HG03520 (cell line): ENCODE measurements at regions not wholly inside any gene's neighbourhood (a gene's known extent, or its start where the extent isn't known, plus 50 kb on each side); places are given as distances from the start of the nearest gene placed in this dataset.

Experiments
- ATAC-seq: cut with Tn5 transposase; IDR thresholded peaks from one replicate; pipeline ENCODE4 v1.9.1; 2021; ENCODE audit warnings: mild to moderate bottlenecking, moderate library complexity; ENCODE audit not compliant: unreplicated experiment

- ATAC-seq = no peak
These were observed 326.2 kb upstream of the NAV3 start for GRCh38 chr12:77504466-77504865.

DNA sequence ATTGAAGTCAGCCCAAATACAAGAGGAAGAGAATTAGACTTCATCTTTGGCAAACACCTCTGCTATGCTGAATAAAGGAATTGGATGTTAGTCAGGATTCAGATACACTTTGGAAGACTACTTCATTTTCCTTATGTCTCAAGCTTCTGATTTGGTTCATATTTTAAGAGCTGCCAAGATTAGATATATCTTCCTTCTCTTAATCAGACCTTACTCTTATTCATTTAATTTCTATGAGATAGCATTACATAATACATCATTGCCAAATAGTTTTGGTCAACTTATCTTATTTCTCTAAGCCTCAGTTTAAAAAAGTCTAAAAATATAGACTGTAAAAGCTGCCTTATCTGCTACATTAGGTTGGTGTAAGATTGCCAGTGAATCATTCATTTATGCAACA is 330.6 kb upstream of the NAV3 start:
- ATAC-seq = no peak

DNA sequence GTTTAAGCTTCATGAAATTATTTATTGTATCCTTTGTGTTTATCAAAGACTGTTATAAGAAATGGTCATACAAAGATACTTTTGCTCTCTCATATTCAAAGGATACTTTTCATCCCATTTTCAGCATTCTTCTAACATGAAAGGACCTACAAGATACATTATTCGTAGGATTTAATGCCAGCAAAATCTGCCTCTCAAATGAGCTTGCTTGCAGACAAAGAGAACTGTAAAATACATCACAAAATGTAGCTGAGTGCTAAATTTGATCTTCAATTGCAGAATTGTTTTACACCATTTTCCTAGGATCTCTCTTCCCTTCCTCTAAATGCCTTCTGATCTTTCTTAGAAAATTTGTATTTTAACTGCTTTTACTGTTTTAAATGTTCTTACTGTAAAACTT is 333.0 kb upstream of the NAV3 start:
- ATAC-seq = no peak

DNA sequence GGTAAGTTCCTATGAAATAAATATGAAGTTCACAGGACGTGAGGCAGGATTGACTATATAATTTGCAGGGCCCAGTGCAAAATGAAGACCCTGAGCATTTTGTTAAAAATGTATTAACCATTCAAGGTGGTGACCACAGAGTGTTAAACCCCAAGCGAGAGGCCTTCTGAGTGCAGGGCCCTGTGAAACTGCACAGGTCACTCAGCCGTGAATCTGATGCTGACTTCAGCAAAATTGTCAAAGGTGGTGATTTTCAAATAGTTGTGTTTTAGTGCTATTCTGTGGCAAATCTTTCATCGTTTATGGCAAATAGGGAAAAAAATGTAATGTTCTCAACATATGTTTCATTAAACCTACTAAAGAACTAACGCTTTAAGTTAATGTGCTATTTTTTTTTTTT is 334.0 kb upstream of the NAV3 start:
- no peak for ATAC-seq

GRCh38 chr12:77494296-77494695 is 336.4 kb upstream of the NAV3 start:
- no peak for ATAC-seq

DNA sequence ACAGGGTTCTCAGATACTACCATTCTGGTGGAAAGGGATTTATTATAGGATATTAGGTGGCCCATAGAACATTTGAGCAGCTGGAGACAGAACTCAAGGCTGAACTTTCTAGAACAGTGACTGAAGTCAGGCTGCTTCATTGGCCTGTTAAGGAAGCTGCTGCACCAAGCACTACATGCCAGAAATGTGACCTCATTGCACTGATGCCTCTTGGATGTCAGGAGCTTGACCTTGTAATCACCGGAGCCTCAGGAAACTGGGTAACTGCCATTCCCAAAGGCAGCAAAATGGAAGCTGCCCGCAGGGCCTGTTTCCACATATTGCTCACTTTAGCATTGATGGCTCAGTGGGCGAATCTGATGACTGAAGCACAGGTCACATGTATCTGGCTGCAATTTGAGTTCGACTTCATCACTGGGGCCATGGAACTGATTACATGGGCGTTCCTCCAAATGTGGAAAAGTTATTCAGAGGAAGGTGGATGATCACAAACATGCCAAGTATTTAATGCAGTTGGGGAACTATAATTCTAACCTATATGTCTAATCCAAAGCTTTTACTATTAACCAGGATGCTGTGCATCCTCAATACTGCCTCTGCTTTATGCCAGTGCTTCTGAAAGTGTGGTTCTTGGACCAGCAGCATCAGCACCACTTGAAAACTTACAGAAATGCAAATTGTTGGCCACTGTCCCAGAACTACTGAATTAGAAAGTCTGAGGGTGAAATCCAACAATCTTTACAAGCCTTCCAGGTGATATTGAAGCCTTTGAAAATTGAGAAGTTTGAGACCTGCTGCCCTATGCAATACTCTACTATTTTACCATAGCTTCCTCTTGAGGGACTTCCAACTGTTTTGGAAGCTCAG is 337.2 kb upstream of the NAV3 start:
- no peak for ATAC-seq

DNA sequence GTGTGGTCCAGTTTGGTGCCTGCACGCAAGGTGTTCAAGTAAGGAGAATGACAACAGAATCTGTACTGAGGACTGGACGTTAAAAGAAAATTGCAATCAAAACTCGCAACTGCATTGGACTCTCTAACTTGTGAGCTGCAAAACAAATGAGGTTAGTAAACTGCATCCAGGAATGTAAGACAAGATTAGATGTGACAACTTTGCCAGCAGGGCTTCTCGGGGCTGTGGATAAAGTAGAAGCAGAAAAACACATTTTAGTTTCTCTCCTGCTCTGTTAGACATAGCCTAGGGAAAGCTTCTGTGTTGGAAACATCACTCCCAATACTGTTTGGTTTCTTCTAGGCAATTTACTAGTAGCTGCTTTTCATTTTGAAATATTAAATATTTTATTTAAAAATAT is 338.2 kb upstream of the NAV3 start:
- ATAC-seq = no peak

GRCh38 chr12:77489331-77489970 is 341.2 kb upstream of the NAV3 start:
- no peak for ATAC-seq

DNA sequence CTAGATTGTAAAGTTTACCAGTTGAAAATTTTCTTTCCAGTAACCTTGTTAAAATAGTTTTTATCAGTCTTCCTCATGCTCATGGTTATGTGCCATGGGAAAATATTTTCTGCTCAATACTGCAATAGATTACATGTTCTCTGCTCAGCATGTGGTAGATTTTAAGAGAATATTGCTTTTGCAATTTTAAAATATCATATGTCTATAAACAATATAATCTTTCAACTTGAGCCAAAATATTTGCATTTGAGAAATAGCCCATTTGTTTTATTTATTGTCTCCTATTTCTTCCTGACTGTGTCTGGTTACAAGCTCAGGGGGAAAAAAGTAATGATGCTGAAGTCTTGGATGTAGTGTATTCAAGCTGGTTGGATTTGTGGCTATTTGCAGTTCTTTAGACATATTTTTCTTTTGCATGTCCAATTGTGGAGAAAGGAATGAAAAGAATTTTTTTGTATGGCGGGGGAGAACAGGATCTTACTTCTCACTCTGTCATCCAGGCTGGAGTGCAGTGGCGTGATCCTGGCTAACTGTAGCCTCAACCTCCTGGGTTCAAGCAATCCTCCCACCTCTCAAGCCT is 342.6 kb upstream of the NAV3 start:
- ATAC-seq = no peak

DNA sequence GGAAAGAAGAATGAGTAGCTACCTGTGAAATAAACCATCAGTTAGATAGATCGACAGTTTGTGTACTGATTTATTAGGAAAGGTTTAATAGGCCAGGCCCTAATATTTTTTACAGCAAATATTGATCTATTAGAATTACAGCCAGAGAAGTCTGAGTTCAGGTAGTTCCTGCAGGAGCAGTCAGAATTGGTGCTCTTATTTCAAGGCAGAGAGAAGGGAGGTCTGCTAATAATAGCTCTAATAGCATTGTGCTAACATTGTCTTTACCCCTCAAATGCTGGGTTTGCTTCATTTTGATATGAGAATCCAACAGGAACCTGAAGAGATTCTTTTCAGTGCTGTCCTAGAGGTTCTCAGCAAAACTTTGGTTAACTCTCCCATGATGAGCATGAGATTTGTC is 343.8 kb upstream of the NAV3 start:
- ATAC-seq = no peak

GRCh38 chr12:77485961-77486854 is 344.5 kb upstream of the NAV3 start:
- ATAC-seq = no peak

DNA sequence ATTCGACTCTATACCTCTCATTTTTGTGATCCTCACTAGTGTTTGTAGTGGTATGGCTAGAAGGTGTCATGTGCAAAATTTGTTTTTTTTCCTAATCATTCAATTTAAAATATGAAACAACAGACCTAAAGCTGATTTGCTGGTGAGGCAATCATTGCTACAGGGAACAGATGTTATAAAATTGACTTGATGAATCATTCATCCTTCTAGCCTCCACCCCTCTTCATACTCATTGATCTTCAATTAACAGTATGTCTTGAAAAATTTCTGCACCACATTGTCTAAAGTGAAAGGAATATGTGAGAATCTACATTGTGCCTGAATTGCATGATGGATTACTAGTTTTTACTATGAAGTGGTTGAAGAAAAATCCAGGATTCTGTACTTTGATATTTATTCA is 349.0 kb upstream of the NAV3 start:
- no peak for ATAC-seq

DNA sequence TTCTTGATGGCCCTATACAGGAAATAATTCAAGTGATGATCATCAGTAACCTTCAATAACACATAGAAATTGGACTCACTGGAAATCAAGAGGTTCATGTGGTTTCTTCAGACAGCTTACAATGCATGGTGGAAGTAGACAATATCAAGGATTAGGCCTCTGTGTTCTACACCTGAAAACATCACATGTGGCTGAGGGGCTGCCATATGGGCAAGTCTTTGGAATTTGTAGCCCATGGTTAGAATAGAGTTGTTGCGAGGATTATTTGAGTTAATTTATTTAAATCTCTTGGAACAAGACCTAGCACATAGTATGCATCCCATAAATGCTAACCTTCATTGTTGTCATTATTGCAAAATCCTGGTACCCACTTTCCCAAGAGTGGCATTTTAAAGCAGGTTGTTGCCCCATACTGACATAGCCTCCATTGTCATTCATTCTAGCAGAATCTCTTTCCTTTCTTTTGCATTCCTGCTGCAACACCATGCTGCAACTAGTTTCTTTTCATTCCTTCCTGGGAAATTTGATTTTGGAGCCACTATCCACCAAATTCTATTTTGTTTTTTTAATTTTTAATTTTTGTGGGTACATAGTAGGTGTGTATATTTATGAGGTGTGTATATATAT is 352.7 kb upstream of the NAV3 start:
- ATAC-seq = no peak

DNA sequence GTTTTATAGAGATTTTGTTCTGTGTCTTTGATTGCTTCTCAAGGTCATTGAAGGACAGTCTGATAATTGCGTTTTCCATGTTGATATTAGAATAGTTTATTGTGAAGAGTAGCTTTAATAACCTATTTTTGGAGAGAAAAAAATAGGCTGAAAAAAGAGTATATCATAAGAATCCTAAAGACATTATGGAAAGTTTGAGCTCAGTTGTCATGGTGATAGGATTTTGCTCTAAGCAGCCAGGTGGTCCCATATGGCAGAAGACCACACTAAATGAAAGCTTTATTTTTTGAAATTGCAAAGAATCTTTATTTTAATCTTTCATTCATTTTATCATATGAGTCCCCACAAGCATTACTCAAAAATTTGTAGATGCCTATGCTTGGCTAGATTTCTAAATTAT is 358.9 kb upstream of the NAV3 start:
- ATAC-seq = no peak

GRCh38 chr12:77469578-77470333 is 360.9 kb upstream of the NAV3 start:
- ATAC-seq = no peak

DNA sequence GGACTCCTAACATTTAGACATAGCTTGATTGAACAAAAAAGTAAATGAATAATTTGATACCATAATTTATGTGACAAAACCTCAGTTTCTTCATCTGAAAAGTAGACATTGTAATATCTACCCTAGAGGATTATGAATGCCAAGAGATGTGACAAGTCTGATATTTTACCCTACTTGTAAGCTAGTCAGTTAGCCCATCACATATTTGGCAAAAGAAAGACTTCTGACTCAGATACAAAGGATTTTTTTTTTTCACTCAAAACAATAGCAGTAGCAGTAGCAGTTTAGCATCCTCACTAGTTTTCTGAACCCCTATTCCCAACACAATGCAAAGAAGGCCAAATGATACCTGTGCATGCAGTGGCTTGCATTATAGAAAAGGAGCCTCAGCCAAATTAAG is 377.3 kb upstream of the E2F7 start:
- ATAC-seq = no peak

GRCh38 chr12:77439749-77440148 is 374.4 kb upstream of the E2F7 start:
- ATAC-seq = no peak

DNA sequence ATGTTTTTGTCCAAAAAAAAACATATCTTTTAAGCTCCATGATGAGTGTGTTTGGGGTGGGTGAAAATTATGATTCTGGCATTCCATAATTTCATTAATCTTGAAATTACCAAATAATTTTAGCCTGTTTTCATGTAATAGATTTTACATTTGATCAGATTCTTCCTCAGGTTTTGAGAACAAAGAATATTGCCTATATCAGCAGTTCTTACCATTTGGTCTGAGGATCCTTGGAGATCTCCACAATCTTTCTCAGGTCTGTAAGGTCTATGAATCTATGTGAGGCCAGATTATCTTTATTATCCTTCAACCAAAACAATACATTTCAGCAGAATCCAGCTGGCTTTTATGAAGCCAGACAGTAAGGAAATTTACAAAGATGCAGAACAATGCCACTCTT is 373.3 kb upstream of the E2F7 start:
- ATAC-seq = no peak

GRCh38 chr12:77437206-77437605 is 371.8 kb upstream of the E2F7 start:
- no peak for ATAC-seq

- ATAC-seq = no peak
These were observed 370.2 kb upstream of the E2F7 start for GRCh38 chr12:77435446-77436091.
